ENCODE measurements at regions not wholly inside any gene's neighbourhood (a gene's known extent, or its start where the extent isn't known, plus 50 kb on each side); places are given as distances from the start of the nearest gene placed in this dataset.

- TF ChIP-seq CTCF (IDR thresholded peaks at IDR 0.05), result no peak
- TF ChIP-seq POLR2A (IDR thresholded peaks at IDR 0.05), result no peak
Observed at GRCh38 chr10:113272511-113272910, 280.3 kb upstream of the HABP2 start.
